ENCODE measurements at regions not wholly inside any gene's neighbourhood (a gene's known extent, or its start where the extent isn't known, plus 50 kb on each side); places are given as distances from the start of the nearest gene placed in this dataset.

GRCh38 chr2:236632295-236633218 is 62.9 kb downstream of the ACKR3 start:
- Histone ChIP-seq H3K9me3 (no peaks in the 10 kb centered on the region), H3K27ac (no peak overlapping the region), H3K4me1 (ENCODE audit: insufficient read depth) (peaks cover 6% of the 10 kb centered on the region), H3K36me3 (no peaks in the 10 kb centered on the region), H3K27me3 (no peaks in the 10 kb centered on the region), H3K4me3 (no peak overlapping the region)
- TF ChIP-seq POLR2A (IDR thresholded peaks at IDR 0.05), result no peak
- no peak for TF ChIP-seq CTCF (IDR thresholded peaks at IDR 0.05)
- no peak for TF ChIP-seq EP300 (IDR thresholded peaks at IDR 0.05)
- DNase-seq, result peak in 1 of 5 donors; percentile 5
- intact Hi-C loops (cut with DNase I), result no loop called here
- WGBS, 3 donors, result 94 to 97% (median 96%) methylated on average over 11 of the region's 11 CpGs

GRCh38 chr2:236633219-236633570 is 63.6 kb downstream of the ACKR3 start:
- Histone ChIP-seq H3K27me3 (no peaks in the 10 kb centered on the region), H3K9me3 (no peaks in the 10 kb centered on the region), H3K27ac (no peak overlapping the region), H3K4me1 (ENCODE audit: insufficient read depth) (peaks cover 6% of the 10 kb centered on the region), H3K36me3 (no peaks in the 10 kb centered on the region), H3K4me3 (no peak overlapping the region)
- DNase-seq, result peak in 1 of 5 donors; percentile 7
- 79 to 98% (median 89%) methylated on average over 5 of the region's 5 CpGs for WGBS, 3 donors
- TF ChIP-seq EP300 (IDR thresholded peaks at IDR 0.05) (no peak), CTCF (IDR thresholded peaks at IDR 0.05) (no peak)
- intact Hi-C loops (cut with DNase I), result no loop called here

GRCh38 chr2:236633775-236634560 is 64.3 kb downstream of the ACKR3 start:
- Histone ChIP-seq H3K4me1 (ENCODE audit: insufficient read depth) (peaks cover 6% of the 10 kb centered on the region), H3K27ac (no peak overlapping the region), H3K36me3 (no peaks in the 10 kb centered on the region), H3K27me3 (no peaks in the 10 kb centered on the region), H3K9me3 (no peaks in the 10 kb centered on the region), H3K4me3 (no peak overlapping the region)
- no peak for TF ChIP-seq CTCF (IDR thresholded peaks at IDR 0.05)
- no peak for TF ChIP-seq POLR2A (IDR thresholded peaks at IDR 0.05)
- no peak for TF ChIP-seq EP300 (IDR thresholded peaks at IDR 0.05)
- peak in 1 of 5 donors; percentile 5 for DNase-seq
- intact Hi-C loops (cut with DNase I), result no loop called here
- 91 to 92% (median 92%) methylated on average over 26 of the region's 26 CpGs for WGBS, 3 donors

GRCh38 chr2:236636261-236636660 is 66.6 kb downstream of the ACKR3 start:
- peaks cover 4% of the 10 kb centered on the region for H3K4me1 ChIP-seq (ENCODE audit: insufficient read depth)
- H3K36me3 ChIP-seq, result no peaks in the 10 kb centered on the region
- no peaks in the 10 kb centered on the region for H3K27me3 ChIP-seq
- no peak for TF ChIP-seq CTCF (IDR thresholded peaks at IDR 0.05)
- no peak for TF ChIP-seq EP300 (IDR thresholded peaks at IDR 0.05)
- no peak for TF ChIP-seq POLR2A (IDR thresholded peaks at IDR 0.05)
- intact Hi-C loops (cut with DNase I), result no loop called here
- H3K4me3 ChIP-seq, result no peak overlapping the region
- H3K9me3 ChIP-seq, result no peaks in the 10 kb centered on the region
- no peak for DNase-seq
- H3K27ac ChIP-seq, result no peak overlapping the region
- 89 to 93% (median 91%) methylated on average over 7 of the region's 7 CpGs for WGBS, 3 donors

Measured in ovary (tissue), 7 donors.